GM15510 (cell line): ENCODE measurements at regions not wholly inside any gene's neighbourhood (a gene's known extent, or its start where the extent isn't known, plus 50 kb on each side); places are given as distances from the start of the nearest gene placed in this dataset.
A peak's percentile ranks its signal among the peaks of the same experiment; 100 is the strongest.

ENCODE experiments used
- POLR2A ChIP-seq: IDR thresholded peaks from 3 replicates; pipeline ENCODE4 v1.6.1; 2011; ENCODE audit warnings: borderline replicate concordance; ENCODE audit not compliant: insufficient read length; ENCODE audit errors: extremely low read depth

DNA sequence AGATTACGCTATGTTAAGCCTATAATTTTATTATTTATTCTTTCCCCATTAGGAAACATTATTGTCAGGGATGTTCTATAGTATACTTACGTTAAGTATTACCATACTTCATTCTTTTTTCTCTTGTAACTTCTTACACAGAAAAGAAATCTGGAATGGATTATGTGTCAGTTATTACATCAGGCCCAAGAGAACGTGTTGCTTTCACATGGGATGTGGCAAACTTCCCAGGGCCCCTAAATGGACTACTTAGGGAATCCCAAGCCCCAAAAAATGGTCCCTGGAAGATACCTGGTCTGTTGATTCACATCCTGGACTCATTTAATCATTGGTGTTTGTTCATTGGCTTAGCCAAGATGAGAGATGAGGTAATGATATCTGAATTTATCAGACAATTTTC lies 249.8 kb downstream of the NRIP1 start:
- TF ChIP-seq POLR2A: no peak

DNA sequence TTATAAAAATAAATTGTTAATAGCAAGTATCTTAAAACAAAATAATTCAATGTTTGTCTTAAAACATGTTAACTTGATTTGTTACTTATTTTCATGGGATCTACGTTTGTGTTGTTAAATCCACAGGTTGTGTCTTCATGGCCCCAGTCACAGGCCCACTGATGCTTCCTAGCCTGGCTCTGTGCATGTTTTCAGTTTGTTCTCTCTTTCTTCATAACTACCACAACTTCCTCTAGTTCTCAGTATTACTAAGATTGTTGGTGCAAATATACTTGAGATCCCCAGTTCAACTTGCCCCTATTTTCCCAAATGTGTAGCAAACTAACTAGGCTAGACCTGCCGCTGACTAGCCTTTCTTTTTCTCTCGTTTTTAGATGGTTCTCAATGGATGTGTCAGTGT lies 250.5 kb downstream of the NRIP1 start:
- no peak for TF ChIP-seq POLR2A

DNA sequence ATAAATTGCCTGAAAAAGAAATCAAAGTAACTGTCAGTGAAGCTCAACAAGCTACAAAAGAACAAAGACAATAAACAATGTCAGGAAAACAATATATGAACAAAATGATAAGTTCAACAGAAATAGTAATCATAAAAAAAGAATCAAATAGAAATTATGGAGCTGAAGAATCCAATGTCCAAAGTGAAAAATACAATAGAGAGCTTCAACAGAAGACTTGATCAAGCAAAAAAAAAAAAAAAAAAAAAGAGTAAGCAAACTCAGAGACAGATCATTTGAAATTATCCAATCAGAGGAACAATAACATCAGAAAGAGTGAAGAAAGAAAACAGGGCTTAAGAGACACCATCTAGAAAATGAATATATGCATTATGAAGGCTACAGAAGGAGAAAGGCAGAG lies 251.4 kb upstream of the SAMSN1 start:
- no peak for TF ChIP-seq POLR2A

DNA sequence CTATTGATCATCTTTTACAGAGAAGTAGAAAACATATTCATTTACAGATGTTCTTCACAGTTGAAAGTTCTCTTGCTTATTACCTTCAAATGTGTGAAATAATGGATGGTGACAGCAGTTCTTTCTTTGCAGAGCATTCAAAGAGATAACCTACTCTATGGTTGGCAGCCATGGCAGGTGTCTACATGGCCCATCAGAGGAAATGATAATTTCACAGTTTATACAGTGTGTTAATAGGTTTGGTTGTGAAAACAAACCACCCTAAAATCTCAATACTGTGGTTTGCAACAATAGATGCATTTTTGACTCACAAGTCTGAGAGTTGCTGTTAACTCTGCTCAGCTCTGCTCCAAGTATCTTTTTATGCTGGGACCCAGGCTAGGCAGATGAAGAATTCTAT lies 241.2 kb upstream of the SAMSN1 start:
- no peak for TF ChIP-seq POLR2A

DNA sequence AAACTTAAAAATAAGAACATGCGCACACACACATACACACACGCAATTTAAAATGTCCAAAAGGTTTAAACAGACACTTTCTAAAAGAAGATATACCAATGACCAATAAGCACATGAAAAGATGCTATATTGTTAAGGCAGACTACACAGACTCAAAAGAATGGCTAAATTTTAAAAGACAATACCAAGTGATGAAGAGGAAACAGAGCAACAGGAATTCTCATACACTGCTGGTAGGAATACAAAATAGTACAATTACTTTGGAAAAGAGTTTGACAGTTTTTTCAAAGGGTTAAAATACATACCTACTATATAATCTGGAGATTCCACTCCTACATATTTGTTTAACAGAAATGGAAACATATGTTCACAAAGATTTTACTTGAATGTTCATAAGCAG lies 239.6 kb upstream of the SAMSN1 start:
- TF ChIP-seq POLR2A: no peak

DNA sequence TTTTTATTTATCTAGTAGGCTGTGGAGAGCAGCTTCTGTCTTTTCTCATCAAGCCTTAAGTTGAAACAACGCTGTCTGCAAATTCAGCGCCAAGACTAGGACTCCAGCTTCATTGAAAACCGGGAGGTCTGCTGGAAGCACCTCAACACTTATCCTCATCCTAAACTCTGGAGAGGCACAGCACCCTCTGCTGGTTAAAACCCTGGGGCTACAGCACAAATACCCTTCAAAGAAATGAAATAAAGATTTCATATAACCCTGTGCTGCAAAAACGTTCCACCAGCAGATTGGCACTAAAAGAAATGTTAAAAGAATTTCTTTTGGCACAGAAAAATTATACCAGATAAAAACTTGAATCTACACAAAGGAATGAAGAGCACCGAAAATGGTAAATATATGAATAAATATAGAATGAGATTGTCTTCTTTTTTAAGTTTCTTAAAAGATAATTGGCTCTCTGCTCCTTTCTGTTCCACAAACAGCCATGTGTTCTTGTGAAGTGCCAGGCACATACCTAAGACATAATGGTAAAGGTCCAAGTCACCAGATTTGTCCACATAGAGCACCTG lies 227.7 kb upstream of the SAMSN1 start:
- TF ChIP-seq POLR2A: no peak

DNA sequence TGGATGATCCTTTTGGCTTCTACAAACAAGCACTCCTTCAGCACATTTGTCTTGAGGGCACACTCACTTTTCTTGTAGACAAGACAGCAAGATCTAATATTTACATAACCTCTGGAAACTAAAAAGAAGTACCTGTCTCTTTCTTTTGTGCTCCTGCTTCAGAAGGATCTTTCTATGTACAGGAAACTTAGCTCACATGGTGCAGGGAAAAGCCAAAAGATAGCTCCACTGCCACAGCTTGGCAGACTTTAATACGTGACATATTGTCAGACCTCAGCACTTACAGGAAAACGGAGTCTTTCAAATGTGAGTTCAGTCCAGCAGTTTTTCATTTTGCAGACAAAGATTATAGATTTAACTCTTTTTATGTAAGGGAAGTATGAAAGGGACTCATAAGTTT lies 225.5 kb upstream of the SAMSN1 start:
- no peak for TF ChIP-seq POLR2A

DNA sequence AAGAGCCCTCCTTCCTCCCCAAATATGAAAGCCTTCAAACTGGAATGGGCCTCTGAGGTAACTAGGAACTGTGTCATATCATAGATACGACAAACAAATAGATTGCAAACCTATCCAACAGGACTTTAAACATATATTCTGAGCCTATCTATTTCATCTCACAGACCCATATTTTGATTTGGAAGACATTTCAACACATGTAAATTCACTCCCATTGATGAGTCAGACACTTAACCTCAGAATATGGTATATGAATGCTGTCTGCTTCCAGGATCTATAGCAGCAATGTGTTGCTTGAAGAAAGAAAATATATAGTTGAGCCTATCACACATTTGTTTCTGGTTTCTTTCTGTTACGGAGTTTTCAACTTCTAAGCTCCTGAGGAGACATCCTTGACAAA lies 221.9 kb upstream of the SAMSN1 start:
- TF ChIP-seq POLR2A: no peak

DNA sequence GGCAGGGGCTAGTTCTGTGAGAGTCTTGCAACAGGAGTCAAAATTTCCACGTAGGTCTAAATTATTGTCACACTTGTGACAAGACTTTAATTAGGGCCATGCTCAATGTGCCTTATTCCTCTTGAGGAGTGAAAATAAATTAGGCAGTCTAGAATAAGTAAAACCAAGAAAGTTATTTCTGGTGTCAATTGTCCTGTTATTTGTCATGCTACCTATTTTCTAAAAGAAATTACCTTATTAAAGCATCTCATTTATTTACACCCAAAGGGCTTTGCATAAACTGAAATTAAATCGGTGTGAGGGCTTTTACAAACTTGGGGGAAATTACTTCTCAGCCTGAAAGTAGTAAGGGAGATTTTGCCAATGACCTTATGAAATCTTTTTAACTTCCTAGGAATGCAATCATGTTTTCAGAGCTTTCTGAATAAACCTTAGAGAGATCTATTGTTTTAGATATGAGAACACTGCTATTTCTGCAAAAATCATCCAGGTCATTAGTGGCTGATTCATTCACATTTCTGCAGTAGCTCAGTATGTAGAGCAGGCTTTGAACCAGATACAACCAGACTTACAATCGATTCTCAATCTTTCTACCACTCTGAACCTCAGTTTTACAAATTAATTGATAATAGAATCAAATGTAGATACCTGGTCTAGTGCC lies 221.2 kb upstream of the SAMSN1 start:
- no peak for TF ChIP-seq POLR2A

DNA sequence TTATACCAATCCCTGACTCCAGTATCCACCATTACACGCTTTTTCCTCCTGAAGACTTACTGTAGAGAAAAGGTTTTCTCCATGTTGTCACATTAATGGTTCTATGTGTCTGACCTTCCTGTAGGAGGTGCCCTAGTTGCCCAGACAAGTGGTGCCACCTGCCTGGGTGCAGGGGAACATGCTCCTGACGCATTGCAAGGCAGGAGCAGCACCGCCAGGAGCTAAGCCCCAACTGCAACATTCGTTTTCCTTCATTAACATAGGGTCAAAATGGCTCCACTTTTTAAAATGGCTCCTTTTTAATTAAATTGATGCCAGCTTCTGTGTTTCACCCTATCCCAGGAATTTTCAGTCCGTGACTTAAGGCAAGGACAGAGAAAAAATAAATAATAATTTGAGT lies 220.1 kb upstream of the SAMSN1 start:
- TF ChIP-seq POLR2A: no peak

DNA sequence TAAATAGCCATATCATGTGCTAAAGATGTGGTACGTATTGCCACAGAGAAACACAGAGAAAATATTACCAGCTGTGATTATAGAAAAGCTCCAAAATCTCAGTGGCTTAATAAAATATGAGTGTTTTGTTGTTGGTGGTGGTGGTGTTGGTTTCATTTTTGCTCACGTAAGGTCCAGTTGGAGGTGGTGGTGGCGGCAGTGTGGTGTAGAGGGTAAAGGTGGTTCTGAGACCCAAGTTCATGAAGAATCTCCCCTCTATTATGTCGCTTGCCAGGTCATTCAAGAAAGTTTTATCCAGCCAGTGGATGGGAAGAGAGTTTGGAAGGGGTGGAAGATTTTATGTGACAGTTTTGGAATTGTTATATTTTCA lies 217.6 kb upstream of the SAMSN1 start:
- TF ChIP-seq POLR2A: no peak

DNA sequence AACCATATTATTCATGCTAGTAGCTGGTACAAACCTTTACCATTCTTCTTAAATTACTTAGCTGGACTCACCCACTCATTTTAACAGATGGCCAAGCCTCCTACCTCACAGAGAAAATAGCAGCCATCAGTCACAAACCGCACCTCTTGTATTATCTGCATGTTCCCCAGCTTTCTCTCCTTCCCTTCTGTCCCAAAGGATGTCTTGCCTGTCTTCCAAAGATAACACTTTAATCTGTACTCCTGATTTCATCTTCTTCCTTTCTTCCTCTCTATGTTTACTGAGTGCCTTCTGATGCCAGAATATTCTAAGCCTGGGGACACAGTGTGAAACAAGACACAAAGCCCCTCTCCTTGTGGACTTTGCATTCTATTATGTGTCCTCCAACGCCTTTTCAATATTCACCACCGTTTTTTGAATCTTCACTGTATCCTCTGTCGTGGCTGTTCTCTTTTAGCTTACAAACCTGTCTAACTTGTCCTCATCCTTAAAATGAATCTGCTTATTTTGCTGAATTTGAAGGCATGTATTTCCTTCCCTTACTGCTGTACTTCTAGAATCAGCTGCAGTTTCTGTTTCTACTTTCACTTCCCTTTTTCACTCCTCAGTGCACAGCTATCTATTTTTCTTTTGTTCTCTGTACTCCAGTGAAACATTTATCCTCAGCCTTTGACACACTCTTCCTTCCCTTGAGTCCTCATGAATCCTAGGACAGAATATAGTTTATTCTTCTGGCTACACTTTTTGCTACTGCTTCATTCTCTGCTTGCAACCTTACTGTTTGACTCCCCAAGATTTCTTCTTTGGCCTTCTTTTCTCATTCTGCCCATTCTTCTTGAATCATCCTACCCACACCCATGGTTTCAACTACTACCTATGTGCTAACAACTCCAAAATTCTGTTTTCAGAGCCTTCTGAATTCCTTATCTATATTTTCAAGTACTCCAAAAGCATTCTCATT lies 216.9 kb upstream of the SAMSN1 start:
- TF ChIP-seq POLR2A: peak; percentile 12

DNA sequence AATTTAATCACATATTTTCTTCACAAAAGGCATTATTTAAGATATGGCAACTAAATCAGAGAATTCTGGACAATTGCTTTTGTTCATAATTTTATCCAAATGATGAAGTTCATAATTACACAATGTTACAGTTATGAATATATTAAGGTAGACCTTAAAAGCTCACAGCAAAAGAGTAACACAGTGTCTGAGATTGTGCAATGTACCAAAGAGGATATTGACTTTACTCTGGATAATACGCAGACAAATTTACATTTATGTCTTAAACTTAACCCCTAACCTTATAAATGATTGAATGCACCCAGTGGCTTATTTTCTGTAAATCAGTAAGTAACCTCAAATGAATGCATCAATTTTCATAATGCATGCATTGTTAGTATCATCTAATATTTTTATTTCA lies 216.2 kb upstream of the SAMSN1 start:
- no peak for TF ChIP-seq POLR2A

DNA sequence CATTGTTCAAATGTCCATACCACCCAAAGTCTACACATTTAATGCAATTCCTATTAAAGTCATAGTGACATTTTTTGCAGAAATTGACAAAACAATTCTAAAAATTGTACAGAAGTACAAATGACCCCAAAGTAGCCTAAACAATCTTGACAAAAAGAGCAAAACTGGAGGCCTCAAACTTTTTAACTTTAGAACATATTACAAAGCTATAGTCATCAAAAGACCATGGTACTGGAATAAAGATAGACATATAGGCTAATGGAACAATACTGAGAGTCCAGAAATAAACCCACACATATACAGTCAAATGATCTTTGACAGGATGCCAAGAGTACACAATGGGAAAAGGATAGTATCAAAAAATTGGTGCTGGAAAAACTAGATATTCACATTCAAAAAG lies 213.2 kb upstream of the SAMSN1 start:
- TF ChIP-seq POLR2A: no peak

DNA sequence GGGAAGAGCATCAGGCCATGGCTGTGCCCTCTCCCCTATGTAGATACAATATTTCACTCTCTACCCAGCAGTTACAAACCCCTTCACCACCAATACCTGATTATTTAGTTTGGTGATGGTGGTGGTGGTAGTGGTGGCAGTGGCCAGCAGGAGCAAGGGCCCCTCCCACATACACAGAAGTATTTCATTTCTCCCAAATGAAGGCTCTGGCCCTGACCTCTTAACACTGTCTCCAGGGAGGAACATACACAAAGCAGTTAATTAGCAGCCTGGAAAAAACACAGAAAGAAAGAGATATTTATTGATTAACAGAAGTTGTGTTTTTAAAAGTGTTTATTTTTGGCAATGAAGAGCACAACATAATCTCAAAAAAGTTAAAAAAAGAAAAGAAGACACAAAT lies 212.7 kb upstream of the SAMSN1 start:
- no peak for TF ChIP-seq POLR2A

DNA sequence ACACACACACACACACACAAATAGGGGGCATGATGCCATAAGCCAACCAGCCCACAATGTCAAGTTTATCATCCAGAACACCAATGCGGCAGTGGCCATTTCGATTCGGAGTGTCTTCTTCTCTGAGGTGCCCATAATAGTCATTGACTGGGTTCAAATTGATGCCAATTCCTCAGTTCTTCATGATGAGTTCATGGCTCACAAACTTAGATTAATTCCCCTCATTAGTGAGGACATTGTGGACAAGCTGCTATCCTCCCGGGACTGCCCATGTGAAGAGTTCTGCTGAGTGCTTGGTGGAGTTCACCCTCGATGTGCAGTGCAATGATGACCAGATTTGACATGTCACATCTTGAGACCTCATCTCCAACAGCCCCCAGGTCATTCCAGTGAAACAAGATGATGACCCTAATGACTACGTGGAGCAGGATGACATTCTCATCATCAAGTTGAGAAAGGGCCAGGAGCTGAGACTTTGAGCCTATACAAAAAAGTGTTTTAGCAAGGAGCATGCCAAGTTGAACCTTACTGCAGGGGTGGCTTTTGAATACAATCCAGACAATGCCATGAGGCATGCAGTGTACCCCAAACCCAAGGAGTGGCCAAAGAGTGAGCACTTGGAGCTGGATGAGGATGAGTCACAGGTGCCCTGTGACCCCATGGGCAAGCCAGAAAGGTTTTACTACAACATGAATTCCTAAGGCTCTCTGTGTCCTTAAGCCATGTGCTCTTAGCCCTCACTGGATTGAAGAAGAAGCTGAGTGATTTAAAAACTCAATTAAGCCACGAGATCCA lies 211.6 kb upstream of the SAMSN1 start:
- no peak for TF ChIP-seq POLR2A

DNA sequence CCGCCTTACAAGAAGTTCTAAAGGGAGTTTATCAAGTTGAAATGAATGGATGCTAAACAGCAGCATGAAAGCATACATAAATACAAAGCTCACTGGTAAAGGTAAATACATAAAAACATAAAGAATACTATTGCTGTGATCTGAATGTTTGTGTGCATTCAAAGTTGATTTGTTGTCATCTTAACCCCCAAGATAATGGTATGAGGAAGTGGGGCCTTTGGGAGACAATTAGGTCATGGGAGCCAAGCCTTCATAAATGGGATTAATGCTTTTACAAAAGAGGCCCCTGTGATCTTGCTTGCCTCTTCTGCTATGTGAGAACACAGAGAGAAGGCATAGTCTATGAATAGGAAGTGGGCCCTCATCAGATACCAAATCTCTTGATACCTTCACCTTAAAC lies 209.0 kb upstream of the SAMSN1 start:
- TF ChIP-seq POLR2A: no peak
